Gastrocnemius medialis (tissue), 4 donors: ENCODE measurements at regions not wholly inside any gene's neighbourhood (a gene's known extent, or its start where the extent isn't known, plus 50 kb on each side); places are given as distances from the start of the nearest gene placed in this dataset.

ENCODE experiments used
- ATAC-seq, 2 donors: fragments of 150-250 bp; one replicate each; pipeline ENCODE4 v1.9.1; 2016
- DNase-seq, 2 donors: peaks; one replicate each; pipeline ENCODE4 v3.0.0-alpha.2; 2019
- H3K27ac ChIP-seq, 4 donors: fragments of 200-600 bp; sonication (generic); 1 replicate in 1 of 4; 2 replicates in 3 of 4; pipeline ENCODE4 v1.5.1; 2016 to 2018; ENCODE audit warnings: mild to moderate bottlenecking in 2 of 4, moderate library complexity in 1 of 4
- H3K27me3 ChIP-seq, 3 donors: fragments of 200-600 bp; sonication (generic) in 2 of 3; 1 replicate in 1 of 3; 2 replicates in 2 of 3; pipeline versions ENCODE4 v1.5.1 to v1.6.0; 2016 to 2019; ENCODE audit warnings: mild to moderate bottlenecking in 1 of 3, moderate library complexity in 1 of 3
- H3K36me3 ChIP-seq, 2 donors: fragments of 200-600 bp; sonication (generic) in 1 of 2; one replicate each; pipeline ENCODE4 v1.5.1; 2017 to 2018
- H3K4me1 ChIP-seq, 2 donors: fragments of 200-600 bp; sonication (generic) in 1 of 2; one replicate each; pipeline ENCODE4 v1.5.1; 2016 to 2017; ENCODE audit warnings: mild to moderate bottlenecking in 2 of 2
- H3K4me3 ChIP-seq, 4 donors: fragments of 200-600 bp; sonication (generic) in 3 of 4; 1 replicate in 1 of 4; 2 replicates in 3 of 4; pipeline ENCODE4 v1.5.1; 2016 to 2019; ENCODE audit warnings: mild to moderate bottlenecking in 2 of 4
- H3K9me3 ChIP-seq, 3 donors: fragments of 200-600 bp; sonication (generic) in 2 of 3; 1 replicate in 1 of 3; 2 replicates in 2 of 3; pipeline ENCODE4 v1.5.1; 2016 to 2019
- POLR2A ChIP-seq, 2 donors: fragments of 450-650 bp; IDR thresholded peaks; one replicate each; pipeline ENCODE4 v1.6.1; 2017; ENCODE audit warnings: antibody characterized with exemption in 2 of 2, mild to moderate bottlenecking in 2 of 2, moderate library complexity in 2 of 2
- in situ Hi-C, 4 donors: fragments of 200-750 bp; cut with MboI; loops; one replicate each; pipeline versions ENCODE4 v1.15.0 to v1.8.0; 2017; ENCODE audit warnings: low sequenced_read_pairs in 4 of 4
- intact Hi-C: fragments of 100-400 bp; cut with DNase I; formaldehyde crosslinking; loops from one replicate; pipeline ENCODE4 v1.15.1; 2023; ENCODE audit warnings: low total_unique reads
- TF ChIP-seq, protein P1 (sequence below), 5 experiments: fragments of 450-650 bp in 3 of 5; fragments of 200-600 bp in 2 of 5; sonication (generic) in 2 of 5; IDR thresholded peaks in 4 of 5; conservative IDR thresholded peaks in 1 of 5; 1 replicate in 4 of 5; 2 replicates in 1 of 5; pipeline ENCODE4 v1.5.1; 2016 to 2019; ENCODE audit warnings: antibody characterized with exemption in 5 of 5, mild to moderate bottlenecking in 3 of 5, moderate library complexity in 3 of 5

DNA sequence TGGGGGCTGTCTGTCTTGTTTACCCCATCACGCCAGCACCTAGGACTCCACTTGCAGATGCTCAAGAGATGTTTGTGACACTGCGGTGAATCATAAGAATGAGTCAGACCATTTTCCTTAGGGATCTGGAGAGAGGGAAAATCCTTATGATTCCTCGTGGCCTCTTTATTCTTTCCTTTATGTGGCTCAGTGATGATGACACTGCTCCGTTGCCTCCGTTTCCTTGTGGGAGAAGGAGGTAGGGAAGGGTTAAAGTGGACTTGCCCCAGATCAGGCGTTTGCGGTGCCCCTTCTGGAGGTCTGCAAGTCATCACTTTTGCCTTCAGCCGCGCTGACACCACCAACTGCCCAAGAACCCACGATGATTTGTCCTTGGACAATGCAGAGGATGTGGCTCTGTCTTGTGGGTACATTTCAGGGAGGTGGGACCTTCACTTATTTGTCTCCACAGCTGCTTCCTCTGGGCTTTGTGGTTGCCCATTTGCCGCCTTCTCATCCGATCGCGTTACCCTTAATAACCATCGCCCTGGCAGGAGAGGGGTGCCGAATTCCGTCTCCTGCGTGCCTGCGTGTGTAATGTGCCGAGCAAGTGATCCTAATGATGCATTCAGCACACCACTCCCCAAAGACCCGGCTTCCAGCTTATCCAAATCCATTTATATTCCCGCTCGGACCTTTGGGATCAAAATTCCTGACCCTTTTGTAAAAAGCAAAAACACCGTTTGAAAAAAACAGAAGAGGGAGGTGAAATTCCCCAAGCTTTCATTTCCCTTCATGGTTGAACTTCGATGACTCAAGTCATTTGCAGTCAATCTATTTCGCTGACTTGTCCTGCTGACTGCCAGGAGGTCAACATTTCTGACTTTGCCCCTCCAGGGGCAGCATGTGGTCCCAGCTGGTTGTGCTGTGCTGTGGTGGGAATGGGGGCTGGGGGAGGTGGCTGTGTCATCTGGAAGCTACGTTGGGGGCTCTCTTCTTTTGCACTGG lies 87.2 kb upstream of the IRX3 start:
- no peaks in the 10 kb centered on the region for H3K9me3 ChIP-seq
- intact Hi-C loops (no loop called here), in situ Hi-C loops (no loop called here)
- TF ChIP-seq, protein P1, sequence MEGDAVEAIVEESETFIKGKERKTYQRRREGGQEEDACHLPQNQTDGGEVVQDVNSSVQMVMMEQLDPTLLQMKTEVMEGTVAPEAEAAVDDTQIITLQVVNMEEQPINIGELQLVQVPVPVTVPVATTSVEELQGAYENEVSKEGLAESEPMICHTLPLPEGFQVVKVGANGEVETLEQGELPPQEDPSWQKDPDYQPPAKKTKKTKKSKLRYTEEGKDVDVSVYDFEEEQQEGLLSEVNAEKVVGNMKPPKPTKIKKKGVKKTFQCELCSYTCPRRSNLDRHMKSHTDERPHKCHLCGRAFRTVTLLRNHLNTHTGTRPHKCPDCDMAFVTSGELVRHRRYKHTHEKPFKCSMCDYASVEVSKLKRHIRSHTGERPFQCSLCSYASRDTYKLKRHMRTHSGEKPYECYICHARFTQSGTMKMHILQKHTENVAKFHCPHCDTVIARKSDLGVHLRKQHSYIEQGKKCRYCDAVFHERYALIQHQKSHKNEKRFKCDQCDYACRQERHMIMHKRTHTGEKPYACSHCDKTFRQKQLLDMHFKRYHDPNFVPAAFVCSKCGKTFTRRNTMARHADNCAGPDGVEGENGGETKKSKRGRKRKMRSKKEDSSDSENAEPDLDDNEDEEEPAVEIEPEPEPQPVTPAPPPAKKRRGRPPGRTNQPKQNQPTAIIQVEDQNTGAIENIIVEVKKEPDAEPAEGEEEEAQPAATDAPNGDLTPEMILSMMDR (IDR thresholded peaks at IDR 0.05 in 4 of 5, conservative IDR thresholded peaks at IDR 0.05 in 1 of 5): no peak
- TF ChIP-seq POLR2A (IDR thresholded peaks at IDR 0.05): no peak
- peaks cover 0 to 20% (median 8%) of the 10 kb centered on the region in 3 donors for H3K27me3 ChIP-seq
- no peaks in the 10 kb centered on the region for H3K36me3 ChIP-seq
- H3K4me1 ChIP-seq: no peaks in the 10 kb centered on the region
- ATAC-seq (peak; percentile 61 to 64), DNase-seq (no peak)
- H3K4me3 ChIP-seq: no peak overlapping the region
- no peak overlapping the region for H3K27ac ChIP-seq

DNA sequence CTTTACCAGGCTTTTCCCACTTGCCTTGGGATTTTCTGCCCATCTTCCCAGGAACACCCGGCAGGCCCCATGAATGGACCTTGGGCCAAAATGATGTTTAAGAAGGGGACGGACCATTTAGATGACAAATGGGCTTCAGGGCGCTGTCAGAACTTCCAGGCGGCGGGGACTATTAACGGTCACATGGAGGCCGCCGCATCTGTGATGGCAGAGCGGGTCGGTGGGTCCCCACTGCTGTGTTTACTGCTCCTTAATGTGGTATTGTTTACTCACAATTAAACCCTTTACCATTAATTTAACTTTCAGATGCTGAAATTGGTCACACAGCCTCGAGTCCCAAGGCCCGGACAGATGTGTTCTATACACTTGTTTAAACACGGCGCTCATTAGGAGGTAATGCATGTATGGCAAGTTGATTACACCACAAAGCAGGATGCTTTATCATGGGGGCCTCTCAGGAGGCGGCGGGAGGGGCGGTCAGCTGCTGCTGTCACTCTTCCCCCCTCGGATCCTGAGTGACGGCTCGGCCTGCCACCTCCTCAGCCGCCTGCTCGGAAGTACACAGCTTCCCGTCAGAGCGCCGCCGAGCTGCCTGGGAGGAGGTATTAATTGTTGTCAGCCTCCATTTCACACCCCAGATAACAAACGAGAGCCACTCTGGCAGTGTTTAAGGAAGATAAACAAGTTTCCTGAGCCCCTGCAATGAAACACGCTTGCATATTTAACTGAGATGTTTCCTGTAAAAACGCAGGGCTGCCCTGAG lies 83.9 kb upstream of the IRX3 start:
- intact Hi-C loops: no loop called here
- Histone ChIP-seq H3K36me3 (no peaks in the 10 kb centered on the region), H3K9me3 (no peaks in the 10 kb centered on the region), H3K27me3 (peaks cover 0 to 20% (median 8%) of the 10 kb centered on the region in 3 donors), H3K4me1 (no peaks in the 10 kb centered on the region), H3K4me3 (peak overlapping the region in 2 of 4 donors; percentile 3 to 11), H3K27ac (no peak overlapping the region)
- TF ChIP-seq, protein P1 (IDR thresholded peaks at IDR 0.05 in 4 of 5, conservative IDR thresholded peaks at IDR 0.05 in 1 of 5): no peak
- no peak for TF ChIP-seq POLR2A (IDR thresholded peaks at IDR 0.05)
- DNase-seq: no peak
- no peak for ATAC-seq
- in situ Hi-C loops: no loop called here

DNA sequence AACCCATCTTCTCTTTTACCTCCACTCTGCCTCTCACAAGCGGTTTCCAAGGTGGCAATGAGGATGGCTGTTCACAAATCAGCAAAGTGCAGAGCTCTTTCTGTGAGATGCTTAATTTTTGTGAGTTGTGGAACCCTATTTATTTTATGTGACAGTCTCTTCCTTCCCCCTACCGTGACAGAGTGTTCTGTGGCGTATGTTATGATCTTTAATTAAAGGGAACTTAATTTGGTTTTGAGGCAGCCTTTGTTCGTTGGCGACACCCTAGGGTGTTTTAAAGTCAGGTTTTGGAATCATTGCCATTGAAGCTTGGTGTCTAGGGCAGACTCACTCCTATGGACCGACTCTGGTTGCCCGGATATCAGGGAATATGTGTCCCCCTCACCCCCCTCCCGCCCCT lies 83.3 kb upstream of the IRX3 start:
- Histone ChIP-seq H3K36me3 (no peaks in the 10 kb centered on the region), H3K27ac (no peak overlapping the region), H3K4me3 (no peak overlapping the region), H3K9me3 (no peaks in the 10 kb centered on the region), H3K27me3 (peaks cover 0 to 19% (median 8%) of the 10 kb centered on the region in 3 donors), H3K4me1 (no peaks in the 10 kb centered on the region)
- intact Hi-C loops (no loop called here), in situ Hi-C loops (no loop called here)
- ATAC-seq (no peak), DNase-seq (no peak)
- no peak for TF ChIP-seq POLR2A (IDR thresholded peaks at IDR 0.05)
- TF ChIP-seq, protein P1 (IDR thresholded peaks at IDR 0.05 in 4 of 5, conservative IDR thresholded peaks at IDR 0.05 in 1 of 5): no peak

DNA sequence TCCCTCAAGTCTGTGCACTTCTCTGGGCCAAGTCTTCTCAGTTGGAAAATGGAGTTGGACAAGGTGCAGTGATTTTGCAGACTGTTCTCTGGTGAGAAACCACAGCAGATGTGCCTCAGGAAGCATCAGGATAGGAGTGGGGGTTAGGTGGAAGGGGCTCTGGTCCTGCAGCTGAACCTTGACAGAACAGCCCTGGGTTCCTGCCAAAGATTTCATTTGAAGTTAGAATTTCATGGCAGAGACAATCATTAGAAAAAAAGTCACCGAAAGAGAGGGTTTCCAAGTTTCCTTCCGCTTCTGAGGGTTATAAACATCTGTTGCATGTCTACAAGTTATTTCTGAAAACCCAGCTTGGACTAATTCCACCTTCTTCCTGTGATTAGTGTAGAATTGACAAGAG lies 80.4 kb upstream of the IRX3 start:
- in situ Hi-C loops: no loop called here
- intact Hi-C loops: no loop called here
- Histone ChIP-seq H3K27ac (no peak overlapping the region), H3K4me3 (no peak overlapping the region), H3K27me3 (peaks cover 0 to 8% (median under 1%) of the 10 kb centered on the region in 3 donors), H3K36me3 (no peaks in the 10 kb centered on the region), H3K4me1 (no peaks in the 10 kb centered on the region), H3K9me3 (no peaks in the 10 kb centered on the region)
- DNase-seq: no peak
- ATAC-seq: no peak
- TF ChIP-seq POLR2A (IDR thresholded peaks at IDR 0.05): no peak
- TF ChIP-seq, protein P1 (IDR thresholded peaks at IDR 0.05 in 4 of 5, conservative IDR thresholded peaks at IDR 0.05 in 1 of 5): no peak
